GM18511 (cell line): ENCODE measurements at regions not wholly inside any gene's neighbourhood (a gene's known extent, or its start where the extent isn't known, plus 50 kb on each side); places are given as distances from the start of the nearest gene placed in this dataset.
"Not testable (repeated sequence)": the region's sequence is repeated elsewhere in the genome, so short reads cannot be mapped to it uniquely, and the experiment has no call there.

Experiments
- ATAC-seq: cut with Tn5 transposase; IDR thresholded peaks from one replicate; pipeline ENCODE4 v1.9.1; 2021; ENCODE audit warnings: mild to moderate bottlenecking, moderate library complexity; ENCODE audit not compliant: unreplicated experiment

DNA sequence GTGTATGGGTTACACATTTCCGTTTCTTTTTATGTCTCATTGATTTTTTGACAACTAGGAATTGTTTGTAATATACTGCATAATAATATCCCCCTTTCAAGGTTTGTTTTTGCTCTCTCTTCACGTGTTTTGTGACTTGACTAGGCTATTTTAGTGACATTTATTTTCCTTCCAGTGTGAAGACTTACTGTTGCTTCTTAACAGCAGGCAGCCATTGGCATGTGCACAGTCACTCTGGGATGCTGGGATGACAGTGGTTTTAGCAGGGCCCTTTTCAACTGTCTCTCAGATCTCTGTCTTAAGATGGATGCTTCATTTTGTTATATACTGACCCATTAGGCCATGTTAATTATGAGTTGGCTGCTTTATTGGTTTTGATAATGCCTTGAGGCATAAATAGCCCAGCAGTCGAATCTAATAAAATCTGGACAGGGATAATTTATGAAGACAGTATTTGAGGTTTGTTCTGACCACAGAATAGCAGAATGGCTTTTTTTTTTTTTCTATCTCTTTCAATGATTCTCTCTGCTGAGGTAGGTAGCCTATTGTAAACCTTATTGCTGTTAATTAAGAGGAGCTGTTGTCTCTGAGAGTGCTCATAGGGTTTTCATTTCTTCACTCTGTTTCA, 536.0 kb downstream of the GABRG2 start:
- ATAC-seq = no peak

DNA sequence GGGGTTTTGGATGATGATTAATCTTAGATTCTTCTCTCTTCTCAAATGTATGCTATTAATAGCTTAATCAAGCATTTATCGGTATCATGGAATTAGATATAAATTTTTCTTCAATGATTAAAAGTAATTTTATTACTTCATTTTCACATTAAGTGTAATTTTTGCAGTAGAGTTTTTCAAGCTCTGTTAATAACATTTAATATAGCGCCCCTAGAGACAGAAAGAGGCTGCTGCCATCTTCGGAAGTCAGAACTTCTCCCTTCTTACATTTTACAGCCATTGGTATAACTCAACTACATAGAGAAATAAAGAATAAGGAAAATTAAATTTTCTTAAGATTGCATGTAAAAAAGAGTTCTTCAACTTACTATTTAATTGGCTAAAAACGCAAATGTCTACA, 540.3 kb downstream of the GABRG2 start:
- no peak for ATAC-seq

DNA sequence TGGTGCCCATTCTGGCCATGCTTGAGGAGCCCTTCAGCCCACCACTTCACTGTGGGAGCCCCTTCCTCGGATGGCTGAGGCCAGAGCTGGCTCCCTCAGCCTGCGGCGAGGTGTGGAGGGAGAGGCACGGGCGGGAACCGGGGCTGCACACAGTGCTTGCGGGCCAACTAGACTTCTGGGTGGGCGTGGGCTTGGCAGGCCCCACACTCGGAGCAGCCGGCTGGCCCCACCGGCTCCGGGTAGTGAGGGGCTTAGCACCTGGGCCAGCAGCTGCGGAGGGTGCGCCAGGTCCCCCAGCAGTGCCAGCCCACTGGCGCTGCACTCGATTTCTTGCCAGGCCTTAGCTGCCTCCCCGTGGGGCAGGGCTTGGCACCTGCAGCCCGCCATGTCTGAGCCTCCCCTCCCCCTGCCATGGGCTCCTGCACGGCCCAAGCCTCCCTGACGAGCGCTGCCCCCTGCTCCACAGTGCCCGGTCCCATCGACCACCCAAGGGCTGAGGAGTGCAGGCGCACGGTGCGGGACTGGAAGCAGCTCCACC, 554.2 kb downstream of the GABRG2 start:
- not testable (repeated sequence) for ATAC-seq

DNA sequence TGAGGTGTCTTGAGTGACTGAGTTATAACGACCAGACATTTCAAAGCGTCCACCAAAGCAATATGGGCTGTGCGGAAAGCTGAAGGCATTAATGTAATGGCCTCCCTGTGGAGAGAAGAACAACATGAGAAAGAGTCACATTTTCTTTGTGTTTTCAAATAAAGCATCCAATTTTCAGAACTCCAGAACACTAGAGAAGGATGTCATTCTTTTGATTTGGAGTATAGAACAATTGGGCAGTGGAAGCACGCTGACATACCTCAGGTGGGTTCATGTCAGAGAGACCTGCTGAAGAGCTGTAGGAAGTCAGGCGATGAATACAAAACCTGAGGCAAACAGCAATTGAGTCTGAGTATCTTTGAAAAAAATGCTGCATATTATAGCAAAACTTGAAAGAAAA, 556.5 kb downstream of the GABRG2 start:
- no peak for ATAC-seq

DNA sequence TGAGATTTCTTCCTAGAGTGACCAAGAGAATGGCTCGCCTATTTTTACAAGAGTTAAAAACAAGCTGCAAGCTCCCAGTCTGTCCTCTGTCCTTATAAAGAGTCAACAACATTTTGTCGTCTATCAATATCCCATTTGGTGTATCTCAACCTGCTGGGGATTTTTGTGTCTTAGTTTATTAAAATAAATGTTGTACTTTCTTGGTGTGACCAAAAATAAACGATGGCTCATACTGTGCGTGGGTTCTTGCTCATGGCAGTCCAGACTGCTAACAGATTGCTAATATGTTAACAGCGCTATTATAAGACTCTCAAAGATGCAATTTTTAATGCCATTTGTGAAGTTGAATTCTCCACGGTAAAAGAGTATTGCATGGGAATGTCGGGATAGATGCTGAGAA, 569.9 kb downstream of the GABRG2 start:
- ATAC-seq = no peak

DNA sequence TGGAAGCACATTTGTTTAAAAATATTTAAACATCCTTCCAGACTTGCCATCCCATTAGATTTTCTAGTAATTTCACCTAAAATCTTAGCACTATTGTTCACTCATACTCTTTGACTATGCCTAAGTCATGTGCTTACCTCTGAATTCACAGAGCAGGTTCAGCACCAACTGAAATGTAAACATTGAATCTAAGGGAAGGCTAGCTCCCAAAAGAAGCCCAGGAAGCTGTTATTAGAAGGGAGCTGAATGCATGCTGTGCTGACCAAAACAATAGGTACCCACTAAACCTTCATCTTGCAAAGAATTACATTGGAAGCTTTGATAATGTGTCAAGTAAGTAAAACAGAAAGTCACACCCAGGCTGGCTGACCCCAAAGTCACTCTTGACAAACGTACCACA, 571.3 kb downstream of the GABRG2 start:
- no peak for ATAC-seq

DNA sequence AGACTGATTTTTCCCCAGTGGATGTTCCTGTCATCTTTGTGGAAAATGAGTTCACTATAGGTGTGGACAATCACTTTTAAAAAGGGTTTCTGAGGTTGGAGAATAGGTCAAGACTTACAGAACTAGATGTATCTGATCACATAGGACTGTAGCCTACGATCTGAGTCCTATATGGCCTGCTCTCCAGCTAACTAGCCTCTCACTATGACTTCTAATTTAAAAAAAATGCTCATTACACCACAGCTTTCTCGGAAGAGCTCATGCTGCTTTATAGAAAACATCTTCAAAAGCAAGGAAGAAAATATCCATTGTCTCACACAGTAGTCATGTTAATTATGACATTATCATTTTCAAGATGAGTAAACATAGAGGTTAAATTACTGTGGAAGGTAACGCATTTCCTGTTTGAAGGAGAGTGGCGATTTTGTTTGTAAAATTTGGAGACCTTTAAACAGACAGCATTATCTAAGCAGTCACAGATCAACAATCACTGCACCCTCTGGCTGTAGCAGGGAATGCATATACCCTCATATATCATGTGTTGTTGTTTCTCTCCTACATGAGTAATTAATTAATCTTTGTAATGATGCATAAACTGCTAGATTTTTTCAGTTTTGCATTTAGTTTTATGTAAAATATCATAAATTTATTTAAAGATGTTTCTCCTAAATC, 573.7 kb downstream of the GABRG2 start:
- ATAC-seq = no peak

DNA sequence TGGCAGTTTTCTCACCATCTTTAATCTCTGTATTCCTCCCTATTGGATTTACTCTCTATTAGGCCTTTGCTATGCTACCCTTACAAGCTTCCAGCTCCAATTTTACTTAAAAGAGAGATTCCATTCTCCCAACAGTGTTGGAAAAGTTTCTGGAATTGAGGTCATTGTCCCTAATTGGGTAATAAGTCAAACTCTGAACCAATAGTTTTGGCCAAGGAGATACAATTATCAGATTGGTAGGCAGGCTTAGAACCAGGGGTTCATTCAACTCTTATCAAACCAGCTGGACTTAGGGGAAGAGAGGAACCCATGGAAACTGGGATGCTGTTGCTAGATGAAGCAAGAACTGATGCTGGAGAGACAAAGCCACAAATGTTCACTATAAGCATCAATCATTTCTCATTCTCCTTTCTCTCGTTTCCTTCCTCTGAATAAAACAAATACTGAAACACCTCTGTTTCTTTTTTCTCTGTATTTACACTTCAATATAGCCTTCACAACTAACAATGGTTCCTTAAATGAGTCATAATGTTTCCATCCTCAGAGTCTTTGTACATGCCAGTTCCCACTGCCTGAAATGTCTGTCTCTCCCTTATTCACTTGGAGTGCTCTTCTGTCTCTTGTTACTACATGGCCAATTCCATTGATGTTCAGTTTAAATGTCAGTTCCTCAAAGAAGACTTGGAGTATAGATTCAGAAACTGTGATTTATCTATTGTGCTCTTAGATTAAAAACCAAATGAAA, 587.3 kb downstream of the GABRG2 start:
- ATAC-seq = no peak

DNA sequence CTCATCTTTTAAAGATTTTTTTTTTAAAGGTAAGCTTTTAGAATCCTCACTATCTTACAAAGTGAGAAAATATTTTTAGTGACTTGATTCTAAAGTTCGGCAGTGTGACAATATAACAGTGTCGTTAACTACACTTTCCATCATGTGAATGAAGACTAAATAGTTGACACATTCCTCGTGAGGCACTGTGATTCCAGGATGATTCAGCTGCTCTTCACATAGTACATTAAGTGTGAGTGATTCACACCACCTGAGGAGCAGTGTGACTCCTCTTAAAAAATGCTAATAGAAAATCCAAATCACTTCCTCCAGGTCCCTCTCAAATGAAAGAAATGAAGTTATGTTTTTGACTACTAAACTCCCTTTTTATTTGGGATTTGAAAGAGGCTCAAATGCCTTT, 589.5 kb downstream of the GABRG2 start:
- ATAC-seq = no peak

DNA sequence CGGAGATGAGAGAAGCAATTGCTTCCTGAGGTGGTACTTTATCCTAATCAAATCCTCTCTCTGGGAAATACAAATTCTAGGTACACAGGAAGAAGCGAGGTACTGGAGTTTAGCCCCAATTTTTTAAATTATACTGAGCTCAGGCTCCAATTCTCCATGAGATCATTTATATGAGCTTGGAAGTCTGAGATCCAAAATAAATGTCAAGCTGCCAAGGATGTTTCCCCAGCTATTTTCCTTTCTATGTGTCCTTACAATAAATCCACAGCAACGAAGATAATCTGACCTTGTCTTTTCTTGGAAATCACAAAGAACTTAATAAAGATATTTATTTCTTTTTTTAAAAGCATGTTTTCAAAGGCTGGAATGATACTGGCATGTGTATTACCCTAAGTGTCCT, 597.3 kb downstream of the GABRG2 start:
- no peak for ATAC-seq

DNA sequence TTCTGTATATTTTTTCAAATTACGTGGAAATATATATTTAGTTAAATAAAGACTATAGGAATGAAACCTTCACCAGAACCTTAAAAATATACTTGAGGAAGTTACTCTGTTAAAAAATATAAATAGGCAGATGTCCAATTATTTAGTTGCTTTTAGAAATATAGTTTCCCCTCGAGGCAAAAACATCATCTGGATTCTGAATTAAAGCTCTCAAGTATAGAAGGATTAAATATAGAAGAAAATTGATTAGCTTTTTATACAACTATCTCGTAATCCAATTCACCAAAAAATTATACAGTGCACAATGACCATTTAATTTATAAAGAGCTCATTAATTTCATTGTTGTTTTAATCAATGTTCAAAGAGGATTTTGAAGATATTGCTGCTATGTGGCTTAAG, 601.4 kb downstream of the GABRG2 start:
- ATAC-seq = no peak

DNA sequence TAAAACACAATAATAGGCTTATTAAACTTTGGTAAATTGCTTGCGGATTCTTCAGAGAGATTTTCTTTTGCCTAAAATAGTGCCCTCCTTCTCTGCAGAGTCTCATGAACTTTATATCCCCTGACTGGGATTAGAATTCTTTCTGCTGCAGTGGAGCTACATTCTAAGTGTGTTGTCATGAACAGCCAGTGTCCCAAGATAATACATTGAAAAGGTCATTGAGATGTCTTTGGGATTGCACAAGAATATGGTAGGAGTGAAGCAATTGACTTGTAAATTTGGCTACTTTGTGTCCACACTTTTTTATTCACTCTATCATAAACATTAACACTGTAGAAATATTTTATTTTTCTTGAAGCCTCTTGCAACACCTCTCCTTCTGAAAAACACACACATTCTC, 604.5 kb downstream of the GABRG2 start:
- no peak for ATAC-seq

DNA sequence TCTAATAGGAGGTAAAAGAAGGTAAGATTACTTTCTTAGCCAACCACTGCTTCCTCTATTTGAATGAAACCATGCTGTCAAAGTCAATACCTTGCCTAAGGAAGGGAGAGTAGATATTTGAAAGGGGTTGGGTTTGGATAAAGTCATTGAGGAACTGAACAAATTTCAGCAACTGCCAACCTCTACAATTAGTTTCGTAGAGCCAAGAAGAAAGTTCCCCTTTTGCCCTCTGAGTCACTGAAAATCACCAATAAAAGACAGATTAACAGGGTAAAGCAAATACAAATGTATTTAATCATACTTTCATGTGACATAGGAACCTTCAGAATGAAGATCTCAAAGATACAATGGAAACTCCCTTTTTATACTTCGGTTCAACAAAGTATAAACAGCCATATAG, 615.7 kb downstream of the GABRG2 start:
- ATAC-seq = peak; percentile 69

DNA sequence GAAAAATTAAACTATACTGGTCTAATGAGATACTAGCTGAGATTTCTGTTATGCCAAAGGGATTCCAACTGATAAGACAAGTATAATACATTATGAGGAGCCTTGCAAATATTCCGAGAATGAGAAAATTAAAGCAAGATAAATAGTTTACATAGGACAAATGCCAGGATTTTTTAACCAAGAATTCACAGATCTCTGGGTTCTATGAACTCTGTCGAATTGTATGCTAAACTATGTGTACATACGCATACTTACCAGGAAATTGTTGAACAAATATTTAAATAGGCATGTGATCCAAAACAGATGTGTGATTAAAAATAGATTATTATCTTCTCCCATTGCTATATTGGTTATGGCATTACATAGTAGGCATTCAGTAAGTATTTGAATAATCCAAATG, 616.6 kb downstream of the GABRG2 start:
- no peak for ATAC-seq

DNA sequence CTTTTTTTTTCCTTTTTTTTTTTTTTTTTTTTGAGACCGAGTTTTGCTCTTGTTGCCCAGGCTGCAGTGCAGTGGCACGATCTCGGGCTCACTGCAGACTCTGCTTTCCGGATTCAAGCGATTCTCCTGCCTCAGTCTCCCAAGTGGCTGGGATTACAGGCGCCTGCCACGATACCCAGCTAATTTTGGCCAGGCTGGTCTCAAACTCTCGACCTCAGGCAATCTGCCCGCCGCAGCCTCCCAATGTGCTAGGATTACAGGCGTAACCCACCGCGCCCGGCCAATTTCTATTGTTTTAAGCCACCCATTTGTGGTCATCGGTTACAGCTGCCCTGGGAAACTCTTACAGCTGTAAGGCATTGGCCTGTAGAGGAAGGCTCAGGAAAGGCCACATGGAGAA, 617.7 kb downstream of the GABRG2 start:
- ATAC-seq = no peak

DNA sequence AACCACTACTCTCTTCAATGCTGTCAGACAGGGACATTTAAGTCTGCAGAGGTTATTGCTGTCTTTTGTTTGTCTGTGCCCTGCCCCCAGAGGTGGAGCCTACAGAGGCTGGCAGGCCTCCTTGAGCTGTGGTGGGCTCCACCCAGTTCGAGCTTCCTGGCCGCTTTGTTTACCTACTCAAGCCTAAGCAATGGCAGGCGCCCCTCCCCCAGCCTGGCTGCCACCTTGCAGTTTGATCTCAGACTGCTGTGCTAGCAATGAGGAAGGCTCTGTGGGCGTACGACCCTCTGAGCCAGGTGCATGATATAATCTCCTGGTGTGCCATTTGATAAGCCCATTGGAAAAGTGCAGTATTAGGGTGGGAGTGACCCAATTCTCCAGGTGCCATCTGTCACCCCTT, 628.7 kb downstream of the GABRG2 start:
- not testable (repeated sequence) for ATAC-seq

DNA sequence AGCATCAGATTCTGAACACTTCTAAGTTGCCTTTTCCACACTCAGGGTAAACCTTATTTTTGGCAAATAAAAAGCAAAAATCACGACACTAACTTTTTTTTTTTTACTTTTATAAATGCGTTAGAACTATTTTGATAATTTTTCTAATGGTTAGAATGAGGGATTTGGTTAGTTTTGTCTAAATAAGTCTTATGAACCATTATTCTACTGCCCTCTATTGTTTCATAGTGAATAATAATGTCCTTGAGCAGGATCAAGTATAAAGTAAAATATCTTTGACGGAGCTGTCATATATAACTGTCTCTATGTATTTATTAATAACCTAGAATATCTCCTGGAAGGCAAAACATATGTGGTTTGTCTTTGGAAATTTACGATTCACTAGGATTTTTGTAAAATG, 631.8 kb downstream of the GABRG2 start:
- ATAC-seq = no peak

DNA sequence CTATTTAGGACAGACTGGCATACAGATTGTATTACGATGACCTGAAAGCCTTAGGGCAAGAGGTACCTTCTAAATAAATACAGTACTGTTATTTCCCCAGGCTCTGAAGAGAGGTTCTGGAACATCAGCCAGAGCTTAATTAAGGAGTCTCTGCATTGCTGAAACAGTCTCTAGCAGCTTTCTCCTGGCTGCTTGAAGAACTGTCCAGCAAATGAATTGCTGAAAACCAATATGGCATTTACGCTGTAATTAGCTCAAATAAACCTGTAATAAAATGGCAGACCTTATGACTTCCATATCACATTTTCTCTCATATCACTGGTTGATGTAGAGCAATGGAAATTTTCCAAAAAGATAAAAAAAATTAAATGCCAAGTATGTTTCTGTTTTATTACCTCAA, 636.3 kb downstream of the GABRG2 start:
- no peak for ATAC-seq

DNA sequence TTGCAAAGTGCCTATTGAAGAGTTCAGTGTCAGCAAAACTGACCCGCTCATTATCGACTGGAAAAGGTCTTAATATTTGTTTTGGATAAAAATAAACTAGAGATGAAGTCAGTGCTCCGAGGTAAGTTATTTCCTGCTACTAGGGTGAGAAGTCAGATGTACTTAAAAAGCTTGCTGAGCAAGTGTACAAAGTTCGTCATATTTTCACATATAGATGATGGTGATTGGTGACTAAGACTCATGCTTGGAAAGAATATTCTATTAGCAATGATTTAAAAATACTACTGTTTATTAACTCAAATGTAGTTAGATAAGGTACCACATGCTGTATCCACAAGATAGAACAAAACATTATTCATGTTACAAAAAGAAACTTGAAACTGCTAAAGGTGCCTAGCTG, 643.7 kb downstream of the GABRG2 start:
- no peak for ATAC-seq

DNA sequence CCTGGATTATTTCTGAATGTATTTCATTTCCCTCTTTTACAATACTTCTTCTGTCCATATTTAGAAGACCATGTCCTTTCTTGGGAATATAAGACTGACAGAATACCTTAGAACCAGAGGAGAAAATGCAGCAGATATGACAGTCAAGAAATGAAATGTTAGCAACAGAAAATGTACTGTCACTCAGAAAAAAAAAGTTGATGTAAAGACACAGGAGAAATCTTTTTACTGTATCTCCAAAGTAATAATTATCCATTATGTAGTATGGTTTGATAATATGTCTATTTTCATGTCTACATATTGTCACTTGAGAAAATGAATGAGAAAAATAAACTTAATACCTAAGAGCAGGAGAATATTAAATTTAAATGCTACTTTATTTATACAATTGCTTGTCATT, 652.1 kb downstream of the GABRG2 start:
- ATAC-seq = no peak

DNA sequence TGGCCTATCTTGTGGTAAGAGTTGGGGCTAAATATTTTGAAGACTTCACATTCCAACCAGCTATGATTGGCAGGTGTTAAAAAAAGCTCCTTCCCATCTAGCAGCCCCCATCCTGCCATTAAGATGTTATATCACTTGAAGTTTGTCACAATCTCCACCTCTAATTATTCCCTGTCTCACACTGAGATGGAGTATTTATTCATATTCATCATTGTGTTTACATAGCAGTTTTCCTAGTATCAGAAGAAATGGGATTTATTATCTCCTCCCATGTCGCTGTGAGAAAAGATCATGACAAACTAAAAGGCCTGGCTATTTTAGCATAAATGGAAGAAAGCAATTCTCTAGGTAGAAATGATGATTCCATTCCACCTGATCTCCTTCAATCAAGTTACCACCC, 653.6 kb downstream of the GABRG2 start:
- no peak for ATAC-seq

DNA sequence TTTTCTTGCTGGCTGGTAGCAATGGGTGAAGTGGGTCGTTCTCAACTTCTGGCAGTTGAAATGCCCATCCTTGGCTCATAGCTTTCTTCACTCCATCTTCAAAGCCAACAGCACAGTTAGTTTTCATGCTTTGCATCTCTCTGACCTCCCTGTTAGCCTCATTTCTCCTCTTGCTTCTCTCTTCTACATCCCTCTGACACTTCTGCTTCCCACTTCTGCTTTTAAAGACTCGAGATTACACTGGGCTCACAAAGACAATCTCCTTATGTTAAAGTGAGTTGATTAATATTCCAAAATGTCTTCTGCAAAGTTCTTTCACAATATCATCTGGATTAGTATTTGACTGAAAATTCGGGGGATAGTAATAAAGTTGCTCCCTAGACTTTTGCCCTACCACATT, 684.8 kb upstream of the CCNG1 start:
- ATAC-seq = no peak
